ENCODE measurements at regions not wholly inside any gene's neighbourhood (a gene's known extent, or its start where the extent isn't known, plus 50 kb on each side); places are given as distances from the start of the nearest gene placed in this dataset.

DNA sequence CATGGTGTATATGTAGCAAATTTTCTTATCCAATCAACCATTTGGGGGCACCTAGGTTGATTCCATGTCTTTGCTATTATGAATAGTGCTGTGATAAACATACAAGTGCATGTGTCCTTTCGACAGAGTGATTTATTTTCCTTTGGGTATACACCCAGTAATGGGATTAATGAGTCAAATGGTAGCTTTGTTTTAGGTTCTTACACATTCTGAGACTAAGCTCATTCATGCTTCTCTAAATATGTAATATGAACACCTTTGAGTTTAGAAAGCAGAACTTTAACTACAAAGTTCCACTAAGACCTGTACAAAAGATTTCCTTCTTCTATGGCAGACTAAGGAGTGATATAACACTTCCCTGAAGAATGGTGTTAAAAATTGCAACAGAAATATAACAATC lies 627.0 kb downstream of the KCNA4 start:
- CTCF ChIA-PET = no interaction called here
- no peak for DNase-seq (ENCODE audit: low read depth, low spot score)
- H3K79me2 ChIP-seq (ENCODE audit: control insufficient read depth, insufficient read depth, low read length) = no peaks in the 10 kb centered on the region
- no peaks in the 10 kb centered on the region for H3K9me1 ChIP-seq (replicated peaks; ENCODE audit: control insufficient read depth, extremely low read depth, insufficient read depth, low read length)
- no peaks in the 10 kb centered on the region for H3K9me3 ChIP-seq (replicated peaks; ENCODE audit: control insufficient read depth, insufficient read depth, low read length)
- H3K4me3 ChIP-seq (replicated peaks in 1 of 3; ENCODE audit: insufficient read depth in 1 of 3, low read depth in 1 of 3, low read length in 3 of 3) = no peak overlapping the region
- FAIRE-seq = no peak
- intact Hi-C loops (cut with micrococcal nuclease) = no loop called here
- no peak overlapping the region for H3K27ac ChIP-seq (ENCODE audit: insufficient read depth, low read depth, low read length)
- TF ChIP-seq GATA2 (IDR thresholded peaks at IDR 0.05; ENCODE audit: insufficient read depth, insufficient read length, low read depth, low read length) (no peak), FOS (IDR thresholded peaks at IDR 0.05; ENCODE audit: borderline replicate concordance, insufficient read depth, low read length) (no peak), CTCF (IDR thresholded peaks at IDR 0.05; ENCODE audit: extremely low read depth in 1 of 2, insufficient read depth in 1 of 2, low read depth in 1 of 2, low read length in 2 of 2) (no peak), POLR2AphosphoS5 (IDR thresholded peaks at IDR 0.05; ENCODE audit: insufficient read depth, low read depth, low read length) (no peak), JUN (IDR thresholded peaks at IDR 0.05; ENCODE audit: borderline replicate concordance, insufficient read depth, insufficient read length, low read depth) (no peak), POLR2A (IDR thresholded peaks at IDR 0.05; ENCODE audit: low read depth, low read length) (no peak), MYC (IDR thresholded peaks at IDR 0.05; ENCODE audit: low read depth, low read length) (no peak), EZH2 (IDR thresholded peaks at IDR 0.05; ENCODE audit: borderline replicate concordance, low read depth, low read length, severe bottlenecking) (no peak)
- TF ChIP-seq, protein P1, sequence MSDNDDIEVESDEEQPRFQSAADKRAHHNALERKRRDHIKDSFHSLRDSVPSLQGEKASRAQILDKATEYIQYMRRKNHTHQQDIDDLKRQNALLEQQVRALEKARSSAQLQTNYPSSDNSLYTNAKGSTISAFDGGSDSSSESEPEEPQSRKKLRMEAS (IDR thresholded peaks at IDR 0.05; ENCODE audit: insufficient read depth, insufficient read length) = no peak
- POLR2A ChIA-PET = no interaction called here
- no peaks in the 10 kb centered on the region for H4K20me1 ChIP-seq (replicated peaks; ENCODE audit: control insufficient read depth, extremely low read depth, insufficient read depth, low read length)
- BruUV-seq (replicated peaks) = no TSS peak
- H3K36me3 ChIP-seq (ENCODE audit: control insufficient read depth in 2 of 2, extremely low read depth in 1 of 2, insufficient read depth in 2 of 2, low read length in 2 of 2) = no peaks in the 10 kb centered on the region
- no peaks in the 10 kb centered on the region for H3K27me3 ChIP-seq (ENCODE audit: control insufficient read depth in 2 of 2, insufficient read depth in 2 of 2, low read length in 2 of 2)
- dilution Hi-C loops (cut with MboI; ENCODE audit: extremely low pct_ligation_motif_present, low sequenced_read_pairs) = no loop called here
- no peaks in the 10 kb centered on the region for H3K4me1 ChIP-seq (ENCODE audit: control insufficient read depth, extremely low read depth, insufficient read depth, low read length)
- no peak overlapping the region for H3K9ac ChIP-seq (replicated peaks; ENCODE audit: extremely low read depth, insufficient read depth, low read length)
- H2AFZ ChIP-seq (ENCODE audit: low read depth, low read length) = no peak overlapping the region
- H3K4me2 ChIP-seq (ENCODE audit: insufficient read depth, low read length) = no peak overlapping the region
